ENCODE measurements at regions not wholly inside any gene's neighbourhood (a gene's known extent, or its start where the extent isn't known, plus 50 kb on each side); places are given as distances from the start of the nearest gene placed in this dataset.

GRCh38 chr21:24737296-24737850, 869.9 kb downstream of the MRPL39 start:
- H3K36me3 ChIP-seq (ENCODE audit: insufficient read depth, low read depth, low read length) = no peaks in the 10 kb centered on the region
- no peaks in the 10 kb centered on the region for H3K9me3 ChIP-seq (ENCODE audit: insufficient read depth, low read depth, low read length)
- H3K4me1 ChIP-seq (ENCODE audit: insufficient read depth, low read length) = no peaks in the 10 kb centered on the region
- no peak overlapping the region for H3K9ac ChIP-seq (ENCODE audit: low read depth, low read length)
- no peak overlapping the region for H3K4me3 ChIP-seq (ENCODE audit: low read length)
- H3K27ac ChIP-seq (ENCODE audit: low read length) = no peak overlapping the region
- no peaks in the 10 kb centered on the region for H3K27me3 ChIP-seq (ENCODE audit: insufficient read depth, low read length)

- Histone ChIP-seq H3K27me3 (ENCODE audit: insufficient read depth, low read length) (no peaks in the 10 kb centered on the region), H3K4me3 (ENCODE audit: low read length) (no peak overlapping the region), H3K27ac (ENCODE audit: low read length) (no peak overlapping the region), H3K9me3 (ENCODE audit: insufficient read depth, low read depth, low read length) (no peaks in the 10 kb centered on the region), H3K4me1 (ENCODE audit: insufficient read depth, low read length) (no peaks in the 10 kb centered on the region), H3K36me3 (ENCODE audit: insufficient read depth, low read depth, low read length) (no peaks in the 10 kb centered on the region), H3K9ac (ENCODE audit: low read depth, low read length) (no peak overlapping the region)
Measured at GRCh38 chr21:24730661-24731060, 876.6 kb downstream of the MRPL39 start.

GRCh38 chr21:24729568-24729967, 877.7 kb downstream of the MRPL39 start:
- Histone ChIP-seq H3K27me3 (ENCODE audit: insufficient read depth, low read length) (no peaks in the 10 kb centered on the region), H3K4me3 (ENCODE audit: low read length) (no peak overlapping the region), H3K27ac (ENCODE audit: low read length) (no peak overlapping the region), H3K4me1 (ENCODE audit: insufficient read depth, low read length) (no peaks in the 10 kb centered on the region), H3K9me3 (ENCODE audit: insufficient read depth, low read depth, low read length) (no peaks in the 10 kb centered on the region), H3K36me3 (ENCODE audit: insufficient read depth, low read depth, low read length) (no peaks in the 10 kb centered on the region), H3K9ac (ENCODE audit: low read depth, low read length) (no peak overlapping the region)

- no peak overlapping the region for H3K4me3 ChIP-seq (ENCODE audit: low read length)
- no peaks in the 10 kb centered on the region for H3K4me1 ChIP-seq (ENCODE audit: insufficient read depth, low read length)
- no peak overlapping the region for H3K9ac ChIP-seq (ENCODE audit: low read depth, low read length)
- no peaks in the 10 kb centered on the region for H3K36me3 ChIP-seq (ENCODE audit: insufficient read depth, low read depth, low read length)
- no peaks in the 10 kb centered on the region for H3K27me3 ChIP-seq (ENCODE audit: insufficient read depth, low read length)
- H3K27ac ChIP-seq (ENCODE audit: low read length) = no peak overlapping the region
- no peaks in the 10 kb centered on the region for H3K9me3 ChIP-seq (ENCODE audit: insufficient read depth, low read depth, low read length)
Measured at GRCh38 chr21:24727803-24728440, 879.4 kb downstream of the MRPL39 start.

GRCh38 chr21:24716281-24716918, 890.9 kb downstream of the MRPL39 start:
- Histone ChIP-seq H3K36me3 (ENCODE audit: insufficient read depth, low read depth, low read length) (no peaks in the 10 kb centered on the region), H3K4me1 (ENCODE audit: insufficient read depth, low read length) (no peaks in the 10 kb centered on the region), H3K9me3 (ENCODE audit: insufficient read depth, low read depth, low read length) (no peaks in the 10 kb centered on the region), H3K27ac (ENCODE audit: low read length) (no peak overlapping the region), H3K9ac (ENCODE audit: low read depth, low read length) (no peak overlapping the region), H3K4me3 (ENCODE audit: low read length) (no peak overlapping the region), H3K27me3 (ENCODE audit: insufficient read depth, low read length) (no peaks in the 10 kb centered on the region)

GRCh38 chr21:24714646-24715200, 892.6 kb downstream of the MRPL39 start:
- H3K27me3 ChIP-seq (ENCODE audit: insufficient read depth, low read length) = no peaks in the 10 kb centered on the region
- H3K4me3 ChIP-seq (ENCODE audit: low read length) = no peak overlapping the region
- no peak overlapping the region for H3K9ac ChIP-seq (ENCODE audit: low read depth, low read length)
- no peaks in the 10 kb centered on the region for H3K36me3 ChIP-seq (ENCODE audit: insufficient read depth, low read depth, low read length)
- no peaks in the 10 kb centered on the region for H3K9me3 ChIP-seq (ENCODE audit: insufficient read depth, low read depth, low read length)
- no peak overlapping the region for H3K27ac ChIP-seq (ENCODE audit: low read length)
- H3K4me1 ChIP-seq (ENCODE audit: insufficient read depth, low read length) = no peaks in the 10 kb centered on the region

- Histone ChIP-seq H3K4me3 (ENCODE audit: low read length) (no peak overlapping the region), H3K27ac (ENCODE audit: low read length) (no peak overlapping the region), H3K9ac (ENCODE audit: low read depth, low read length) (no peak overlapping the region), H3K36me3 (ENCODE audit: insufficient read depth, low read depth, low read length) (no peaks in the 10 kb centered on the region), H3K27me3 (ENCODE audit: insufficient read depth, low read length) (no peaks in the 10 kb centered on the region), H3K4me1 (ENCODE audit: insufficient read depth, low read length) (no peaks in the 10 kb centered on the region), H3K9me3 (ENCODE audit: insufficient read depth, low read depth, low read length) (no peaks in the 10 kb centered on the region)
Measured at GRCh38 chr21:24705201-24705600, 902.1 kb downstream of the MRPL39 start.

GRCh38 chr21:24693779-24694178, 913.5 kb downstream of the MRPL39 start:
- no peaks in the 10 kb centered on the region for H3K4me1 ChIP-seq (ENCODE audit: insufficient read depth, low read length)
- H3K9ac ChIP-seq (ENCODE audit: low read depth, low read length) = no peak overlapping the region
- no peak overlapping the region for H3K4me3 ChIP-seq (ENCODE audit: low read length)
- H3K9me3 ChIP-seq (ENCODE audit: insufficient read depth, low read depth, low read length) = no peaks in the 10 kb centered on the region
- H3K27me3 ChIP-seq (ENCODE audit: insufficient read depth, low read length) = no peaks in the 10 kb centered on the region
- no peak overlapping the region for H3K27ac ChIP-seq (ENCODE audit: low read length)
- H3K36me3 ChIP-seq (ENCODE audit: insufficient read depth, low read depth, low read length) = no peaks in the 10 kb centered on the region

GRCh38 chr21:24681456-24681855, 925.8 kb downstream of the MRPL39 start:
- Histone ChIP-seq H3K27me3 (ENCODE audit: insufficient read depth, low read length) (no peaks in the 10 kb centered on the region), H3K4me3 (ENCODE audit: low read length) (no peak overlapping the region), H3K9ac (ENCODE audit: low read depth, low read length) (no peak overlapping the region), H3K9me3 (ENCODE audit: insufficient read depth, low read depth, low read length) (no peaks in the 10 kb centered on the region), H3K27ac (ENCODE audit: low read length) (no peak overlapping the region), H3K4me1 (ENCODE audit: insufficient read depth, low read length) (no peaks in the 10 kb centered on the region), H3K36me3 (ENCODE audit: insufficient read depth, low read depth, low read length) (no peaks in the 10 kb centered on the region)

GRCh38 chr21:24671901-24672300, 935.4 kb downstream of the MRPL39 start:
- no peak overlapping the region for H3K27ac ChIP-seq (ENCODE audit: low read length)
- no peak overlapping the region for H3K4me3 ChIP-seq (ENCODE audit: low read length)
- no peaks in the 10 kb centered on the region for H3K9me3 ChIP-seq (ENCODE audit: insufficient read depth, low read depth, low read length)
- no peaks in the 10 kb centered on the region for H3K27me3 ChIP-seq (ENCODE audit: insufficient read depth, low read length)
- H3K36me3 ChIP-seq (ENCODE audit: insufficient read depth, low read depth, low read length) = no peaks in the 10 kb centered on the region
- no peaks in the 10 kb centered on the region for H3K4me1 ChIP-seq (ENCODE audit: insufficient read depth, low read length)
- H3K9ac ChIP-seq (ENCODE audit: low read depth, low read length) = no peak overlapping the region

GRCh38 chr21:24658926-24659325, 948.4 kb downstream of the MRPL39 start:
- no peaks in the 10 kb centered on the region for H3K27me3 ChIP-seq (ENCODE audit: insufficient read depth, low read length)
- no peak overlapping the region for H3K27ac ChIP-seq (ENCODE audit: low read length)
- H3K9me3 ChIP-seq (ENCODE audit: insufficient read depth, low read depth, low read length) = no peaks in the 10 kb centered on the region

GRCh38 chr21:24658026-24658425, 949.3 kb downstream of the MRPL39 start:
- Histone ChIP-seq H3K36me3 (ENCODE audit: insufficient read depth, low read depth, low read length) (no peaks in the 10 kb centered on the region), H3K27ac (ENCODE audit: low read length) (no peak overlapping the region), H3K9ac (ENCODE audit: low read depth, low read length) (no peak overlapping the region), H3K4me1 (ENCODE audit: insufficient read depth, low read length) (no peaks in the 10 kb centered on the region), H3K27me3 (ENCODE audit: insufficient read depth, low read length) (no peaks in the 10 kb centered on the region), H3K9me3 (ENCODE audit: insufficient read depth, low read depth, low read length) (no peaks in the 10 kb centered on the region), H3K4me3 (ENCODE audit: low read length) (no peak overlapping the region)

More at GRCh38 chr21:24658926-24659325, 948.4 kb downstream of the MRPL39 start:
- no peak overlapping the region for H3K9ac ChIP-seq (ENCODE audit: low read depth, low read length)
- no peaks in the 10 kb centered on the region for H3K4me1 ChIP-seq (ENCODE audit: insufficient read depth, low read length)
- no peaks in the 10 kb centered on the region for H3K36me3 ChIP-seq (ENCODE audit: insufficient read depth, low read depth, low read length)
- H3K4me3 ChIP-seq (ENCODE audit: low read length) = no peak overlapping the region
